ENCODE measurements at regions not wholly inside any gene's neighbourhood (a gene's known extent, or its start where the extent isn't known, plus 50 kb on each side); places are given as distances from the start of the nearest gene placed in this dataset.
"Not testable (repeated sequence)": the region's sequence is repeated elsewhere in the genome, so short reads cannot be mapped to it uniquely, and the experiment has no call there.

DNA sequence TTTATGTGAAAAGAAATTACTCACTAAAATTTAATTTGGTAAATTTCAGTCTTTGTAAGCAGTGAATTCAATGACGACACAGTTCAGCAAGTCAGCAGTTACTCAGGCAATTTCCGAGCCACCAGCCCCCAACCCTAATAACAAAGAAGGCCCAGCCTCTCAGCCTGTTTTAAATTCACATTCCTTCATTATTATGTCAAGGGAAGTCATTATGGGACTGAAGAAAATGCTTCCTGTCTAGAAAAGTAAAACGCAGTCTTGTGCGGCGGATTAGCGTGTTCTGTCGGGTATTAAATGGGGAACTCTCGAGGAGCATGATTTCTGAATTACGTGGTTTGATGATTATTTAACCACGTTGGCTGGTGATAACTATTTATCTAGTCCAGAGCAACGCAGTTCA lies 177.6 kb downstream of the AIPL1 start:
- DNase-seq (ENCODE audit: low spot score) = no peak

DNA sequence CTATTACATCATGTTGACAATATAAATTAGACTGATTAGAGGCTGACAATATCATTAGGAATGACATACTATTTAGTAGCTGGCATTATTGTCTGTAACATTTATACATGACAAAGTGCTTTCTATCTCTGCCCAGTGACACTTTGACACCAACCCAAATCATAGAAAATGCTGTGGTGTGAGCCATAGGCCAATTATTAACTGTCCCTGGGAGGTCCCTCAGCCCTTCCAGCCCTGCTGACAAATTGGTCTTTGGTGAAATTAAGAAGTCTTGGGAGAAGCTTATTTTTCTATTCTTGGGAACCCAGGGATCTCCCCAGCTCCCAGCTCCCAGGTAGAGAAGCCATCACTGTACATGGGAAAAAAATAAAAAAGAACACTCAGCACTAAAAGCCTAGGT lies 179.6 kb downstream of the AIPL1 start:
- DNase-seq (ENCODE audit: low spot score) = no peak

DNA sequence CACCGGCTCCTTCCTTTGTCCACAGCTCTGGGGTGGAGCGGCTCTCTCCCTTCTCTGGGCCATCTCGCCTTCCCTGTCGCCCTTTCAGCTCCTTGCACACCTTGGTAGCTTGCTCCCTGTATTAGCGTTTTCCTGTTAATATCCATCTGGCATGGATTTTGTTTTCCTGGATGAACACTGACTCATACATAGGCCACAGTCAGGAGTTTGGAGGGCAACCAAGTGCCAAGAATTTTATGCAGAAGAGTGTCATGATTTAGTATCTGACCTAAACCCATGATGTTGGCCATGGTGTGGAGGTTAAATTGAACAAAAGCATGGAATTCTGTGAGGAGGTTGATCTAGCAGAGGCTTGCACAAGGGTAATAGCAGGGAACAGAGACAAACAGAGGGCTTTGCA lies 180.9 kb downstream of the AIPL1 start:
- no peak for DNase-seq (ENCODE audit: low spot score)

DNA sequence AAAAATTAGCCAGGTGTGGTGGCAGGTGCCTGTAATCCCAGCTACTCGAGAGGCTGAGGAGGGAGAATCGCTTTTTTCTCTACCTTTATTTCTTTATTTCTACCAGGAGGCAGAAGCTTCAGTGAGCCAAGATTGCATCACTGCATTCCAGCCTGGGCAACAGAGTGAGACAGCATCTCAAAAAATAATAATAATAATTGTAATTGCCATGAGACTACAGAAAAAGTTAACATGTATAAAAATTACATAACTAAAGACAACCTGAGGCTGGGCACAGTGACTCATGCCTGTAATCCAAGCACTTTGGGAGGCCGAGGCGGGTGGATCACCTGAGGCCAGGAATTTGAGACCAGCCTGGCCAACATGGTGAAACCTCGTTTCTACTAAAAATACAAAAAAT lies 181.5 kb downstream of the WSCD1 start:
- not testable (repeated sequence) for DNase-seq (ENCODE audit: low spot score)

DNA sequence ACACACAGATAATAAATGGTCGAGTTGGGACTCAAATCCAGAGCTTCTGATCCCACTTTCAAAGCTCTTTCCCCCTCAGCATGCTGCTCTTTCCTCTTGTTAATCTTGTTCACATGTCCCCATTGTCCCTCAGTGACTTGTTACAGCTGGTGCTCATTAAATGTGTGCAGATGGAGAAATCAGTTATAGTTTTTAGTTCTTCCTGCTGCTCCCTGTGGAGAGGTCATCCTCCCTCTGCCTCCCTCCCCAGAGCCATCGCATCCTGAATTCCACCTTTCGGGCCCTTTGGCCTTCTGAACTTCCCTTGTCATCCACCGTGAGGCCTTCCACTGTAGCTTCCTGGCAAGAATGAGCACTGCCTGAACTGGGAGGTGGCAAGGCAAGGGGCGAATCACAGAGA lies 179.6 kb downstream of the WSCD1 start:
- DNase-seq (ENCODE audit: low spot score) = no peak

DNA sequence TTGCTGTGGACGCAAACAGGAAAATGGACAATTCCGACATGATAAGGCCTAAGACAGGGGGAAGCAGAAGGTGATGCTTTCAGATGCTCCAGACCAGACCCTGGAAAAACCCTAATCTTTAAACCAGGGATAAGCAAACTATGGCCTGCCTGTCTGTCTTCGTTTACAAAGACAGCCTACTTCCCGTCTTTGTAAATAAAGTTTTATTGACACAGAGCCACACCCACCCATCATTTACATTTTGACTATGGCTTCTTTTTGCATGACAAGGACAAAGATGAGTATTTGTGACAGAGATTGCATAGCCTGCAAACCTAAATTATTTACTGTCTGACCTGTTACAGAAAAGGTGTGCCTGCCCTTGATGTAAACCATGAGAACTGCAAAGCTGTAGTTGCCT lies 177.9 kb downstream of the WSCD1 start:
- DNase-seq (ENCODE audit: low spot score) = no peak

DNA sequence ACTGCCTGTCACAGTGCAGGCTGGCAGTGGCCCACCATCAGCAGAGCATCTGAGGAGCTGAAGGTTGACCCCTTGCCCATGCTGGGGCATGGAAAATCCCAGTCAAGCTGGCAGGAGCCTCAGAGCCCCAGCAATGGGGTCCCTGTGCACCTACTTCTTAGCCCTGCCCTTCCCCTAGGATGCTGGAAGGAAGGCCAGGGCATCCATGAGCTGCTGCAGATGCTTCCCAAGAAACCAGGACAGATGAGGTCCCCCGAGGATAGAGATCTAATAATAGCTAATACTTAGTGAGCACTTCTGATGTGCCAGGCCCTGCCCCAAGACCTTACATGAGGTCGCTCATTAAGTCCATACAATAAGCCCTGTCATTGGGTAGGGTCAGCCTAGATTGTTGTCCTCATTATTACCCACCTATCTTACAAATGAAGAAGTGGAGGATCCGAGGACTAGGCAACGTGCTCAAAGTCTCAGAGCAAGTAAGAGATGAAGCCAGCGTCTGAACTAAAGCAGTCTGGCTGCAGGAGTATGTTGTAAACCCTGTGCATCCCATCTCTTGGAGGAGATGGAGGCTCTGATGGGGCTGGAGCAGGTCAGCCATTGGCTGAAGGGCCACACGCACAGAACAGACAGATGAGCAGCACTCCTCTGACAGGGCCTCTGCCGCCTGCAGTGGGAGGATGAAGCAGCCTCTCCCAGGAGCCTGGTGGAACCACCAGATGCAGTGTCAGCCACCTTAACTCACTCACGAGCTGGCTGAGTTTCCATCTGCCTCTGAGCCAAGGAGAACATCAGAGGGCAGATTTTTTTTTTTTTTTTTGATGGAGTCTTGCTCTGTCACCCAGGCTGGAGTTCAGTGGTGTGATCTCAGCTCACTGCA lies 175.4 kb downstream of the WSCD1 start:
- DNase-seq (ENCODE audit: low spot score) = no peak

DNA sequence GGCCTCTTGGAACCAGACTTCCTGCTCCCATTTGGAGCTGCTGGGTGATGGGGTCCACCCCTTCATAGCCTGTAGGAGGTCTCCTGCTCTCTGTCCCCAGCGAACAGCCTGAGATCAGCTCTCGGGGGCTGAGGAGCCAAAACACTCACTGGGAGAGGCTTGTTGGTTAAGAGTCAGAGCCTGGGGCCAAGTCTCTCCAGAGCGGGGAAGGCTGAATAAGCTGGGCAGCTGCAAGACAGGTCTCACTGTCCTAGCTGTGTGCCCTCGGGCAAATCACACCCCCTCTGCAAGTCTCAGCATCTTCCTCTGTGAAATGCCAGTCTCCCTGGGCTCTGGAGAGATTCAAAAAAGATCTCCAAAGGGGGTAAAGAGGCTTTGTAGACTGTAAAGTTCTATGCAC lies 174.6 kb downstream of the WSCD1 start:
- DNase-seq (ENCODE audit: low spot score) = no peak

DNA sequence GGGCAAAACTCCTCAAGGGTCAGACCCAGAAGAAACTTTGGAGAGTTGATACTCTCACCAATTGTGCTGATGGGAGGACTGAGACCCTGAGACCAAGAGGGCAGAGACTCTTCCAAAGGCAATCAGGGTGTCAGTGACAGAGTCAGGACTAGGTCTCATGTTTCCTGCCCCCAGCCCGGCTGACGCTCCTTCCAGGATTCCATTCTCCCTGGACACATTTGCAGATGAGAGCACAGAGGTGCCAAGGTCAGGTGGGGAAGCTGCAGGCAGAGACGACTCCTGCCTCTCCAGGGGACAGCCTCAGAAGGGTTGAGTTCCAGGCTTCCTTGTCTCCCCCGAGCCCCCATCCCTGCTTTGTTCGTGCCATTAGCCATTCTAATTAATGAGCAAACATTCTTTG lies 174.1 kb downstream of the WSCD1 start:
- DNase-seq (ENCODE audit: low spot score) = no peak

DNA sequence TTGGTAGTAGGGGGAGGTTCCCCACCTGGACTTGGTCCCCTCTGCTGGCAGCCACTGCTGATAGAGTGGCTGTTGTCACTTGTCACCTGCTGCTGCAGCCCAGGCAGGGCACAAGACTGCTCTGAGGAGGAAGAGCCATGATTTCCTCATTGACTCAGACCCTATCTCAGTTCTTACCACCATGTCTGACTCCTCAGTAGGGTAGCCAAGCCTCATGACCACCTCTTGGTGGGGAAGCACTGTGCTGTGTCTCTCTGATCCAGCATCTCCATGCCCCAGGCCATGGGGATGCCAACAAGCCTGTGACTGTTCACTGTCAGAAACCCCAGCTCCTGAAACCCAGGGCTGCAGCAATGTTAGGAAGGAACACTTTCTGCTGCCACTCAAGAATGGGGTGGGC lies 173.0 kb downstream of the WSCD1 start:
- no peak for DNase-seq (ENCODE audit: low spot score)

DNA sequence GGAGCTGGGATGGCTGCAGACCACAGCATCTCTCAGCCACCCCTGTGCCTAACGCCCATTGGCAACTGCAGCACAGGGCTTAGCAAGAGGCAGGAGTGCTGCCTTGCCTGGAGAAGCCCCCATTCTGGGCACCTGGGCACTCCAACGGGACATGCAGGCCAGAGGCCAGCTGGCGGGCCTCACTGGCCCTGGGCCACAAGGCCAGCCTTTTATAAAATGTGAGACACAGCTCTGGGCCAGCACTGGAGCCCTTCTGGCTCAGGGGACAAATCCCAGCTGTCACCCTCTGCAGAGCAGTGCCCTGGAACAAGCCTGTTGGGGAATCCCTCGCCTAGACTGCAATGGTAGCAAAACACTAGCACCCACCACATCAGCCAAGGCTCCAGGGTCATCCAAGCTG lies 171.8 kb downstream of the WSCD1 start:
- DNase-seq (ENCODE audit: low spot score) = no peak

DNA sequence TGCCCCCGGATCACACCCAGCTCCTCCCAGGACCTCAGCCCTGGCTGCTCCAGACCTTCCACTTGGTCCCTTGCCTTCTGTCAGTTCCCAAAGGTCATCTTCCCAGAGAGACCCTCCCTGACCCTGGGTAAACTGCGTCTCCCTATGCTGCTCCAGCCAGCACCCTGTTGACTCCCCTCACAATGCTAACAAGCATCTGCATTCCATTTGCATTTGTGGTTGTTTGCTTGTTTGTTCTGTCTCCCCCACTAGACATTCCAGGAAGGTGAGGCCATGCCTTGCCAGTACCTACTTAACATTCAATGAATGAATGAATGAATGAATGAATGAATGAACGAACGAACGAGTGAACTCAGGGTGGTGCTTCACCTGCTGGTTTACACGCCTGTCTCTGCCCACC lies 171.2 kb downstream of the WSCD1 start:
- no peak for DNase-seq (ENCODE audit: low spot score)

DNA sequence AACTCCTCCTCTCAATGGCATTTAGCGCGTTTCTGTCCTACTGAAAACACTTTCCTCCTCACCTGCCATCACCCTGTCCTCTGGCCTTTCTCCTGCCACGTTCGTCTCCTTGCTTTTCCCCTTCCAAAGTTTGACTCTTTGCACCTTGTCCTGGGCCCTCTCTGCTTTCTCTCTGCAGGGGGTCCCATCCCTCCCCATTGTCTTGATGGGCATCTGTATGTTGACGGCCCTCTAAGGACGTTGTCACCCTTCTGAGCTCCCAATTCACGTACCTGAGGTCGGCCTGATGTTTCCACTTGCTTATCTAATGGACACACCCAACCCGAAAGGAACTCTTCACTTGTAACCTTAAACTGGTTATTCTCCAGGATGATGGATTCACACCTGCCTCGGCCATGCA lies 170.4 kb downstream of the WSCD1 start:
- DNase-seq (ENCODE audit: low spot score) = no peak

DNA sequence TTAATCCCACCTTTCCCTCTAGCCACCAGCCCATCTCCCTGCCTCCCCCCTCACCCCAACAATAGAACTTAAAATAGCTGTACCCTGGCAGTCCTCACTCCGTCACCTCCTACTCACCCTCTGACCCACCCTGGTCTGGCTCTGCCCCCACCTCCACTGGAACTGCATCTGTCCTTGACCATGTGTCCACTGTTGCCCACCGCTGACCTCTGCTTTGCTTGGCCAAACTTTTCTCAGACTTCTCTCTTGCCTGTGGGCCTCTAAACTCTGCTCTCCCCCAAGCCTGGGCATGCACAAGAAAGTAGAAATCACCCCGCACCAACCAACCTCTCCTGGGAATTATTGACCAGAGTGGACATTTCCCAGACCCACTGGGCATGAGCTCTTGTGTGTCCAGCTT lies 169.8 kb downstream of the WSCD1 start:
- DNase-seq (ENCODE audit: low spot score) = no peak

DNA sequence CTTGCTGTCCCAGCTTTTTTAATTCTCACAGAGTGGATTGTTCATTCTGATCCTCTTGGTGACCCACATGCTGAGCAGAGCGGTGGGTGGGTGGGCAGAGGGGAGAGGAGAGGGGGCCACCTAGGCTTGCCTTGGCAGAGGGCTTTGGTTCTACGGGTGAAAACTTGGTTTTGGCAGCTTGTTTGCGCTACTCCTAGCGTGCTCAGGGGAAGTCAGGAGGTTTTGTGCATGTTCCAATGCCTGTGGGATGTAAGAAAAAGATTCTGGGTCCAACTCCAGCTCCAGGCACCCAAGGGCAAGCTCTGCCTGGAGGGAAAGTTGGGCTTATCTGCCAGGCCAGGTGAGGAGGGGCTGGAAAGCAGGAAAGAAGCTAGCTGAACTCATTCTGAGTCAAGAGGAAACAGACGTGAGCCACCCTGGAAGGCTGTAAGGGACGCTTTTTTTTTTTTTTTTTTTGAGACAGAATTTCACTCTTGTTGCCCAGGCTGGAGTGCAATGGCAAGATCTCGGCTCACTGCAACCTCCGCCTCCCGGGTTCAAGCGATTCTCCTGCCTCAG lies 169.1 kb downstream of the WSCD1 start:
- no peak for DNase-seq (ENCODE audit: low spot score)

DNA sequence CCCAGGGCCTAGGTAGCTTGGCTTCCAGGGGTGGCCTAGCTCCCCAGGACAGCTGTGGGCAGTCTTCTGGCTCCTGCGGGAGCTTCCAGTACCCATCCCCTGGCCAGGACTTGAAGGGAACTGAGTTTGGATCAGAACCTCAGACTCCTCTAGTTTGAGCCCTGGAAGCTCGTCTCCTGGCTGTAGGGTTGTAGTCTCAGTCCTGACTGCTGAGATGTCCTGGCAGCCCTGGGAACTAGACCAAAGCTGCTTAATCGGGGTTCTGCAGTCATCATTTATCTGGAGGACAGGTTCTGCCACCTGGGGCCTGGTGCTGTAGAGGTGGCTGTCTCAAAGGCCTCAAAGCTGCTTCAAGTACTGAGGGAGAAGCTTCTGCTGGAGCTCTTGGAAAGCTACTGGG lies 163.7 kb downstream of the WSCD1 start:
- no peak for DNase-seq (ENCODE audit: low spot score)

DNA sequence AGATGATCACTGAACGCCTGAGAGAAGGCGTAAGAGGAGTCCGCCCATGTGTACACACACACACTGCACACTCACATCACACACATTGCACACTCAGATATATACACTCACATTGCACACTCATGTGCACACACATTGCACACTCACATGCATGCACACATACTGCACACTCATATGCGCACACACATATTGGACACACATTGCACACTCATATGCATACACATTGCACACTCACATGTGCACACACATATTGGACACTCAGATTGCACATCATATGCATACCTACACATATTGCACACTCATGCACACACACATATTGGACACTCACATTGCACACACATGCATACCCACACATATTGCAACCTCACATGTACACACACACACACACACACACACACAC lies 163.2 kb downstream of the WSCD1 start:
- no peak for DNase-seq (ENCODE audit: low spot score)

DNA sequence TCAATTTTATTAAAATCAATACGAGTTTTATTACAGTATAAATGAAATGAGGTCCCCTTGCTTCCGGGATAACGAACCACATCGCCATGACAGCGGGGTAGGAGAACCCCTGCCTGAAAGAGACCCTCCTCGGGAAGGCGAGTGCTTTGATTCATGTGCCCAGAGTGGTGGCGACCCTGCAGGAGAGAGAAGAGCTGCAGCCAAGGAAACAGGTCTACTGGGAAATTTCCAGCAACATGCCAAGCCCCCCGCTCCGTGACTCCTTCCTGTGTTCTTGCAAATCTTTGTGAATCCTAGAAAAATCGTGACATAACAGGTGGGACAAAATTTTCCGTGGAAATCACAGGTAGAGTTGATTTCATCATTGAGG lies 162.5 kb downstream of the WSCD1 start:
- DNase-seq (ENCODE audit: low spot score) = no peak

DNA sequence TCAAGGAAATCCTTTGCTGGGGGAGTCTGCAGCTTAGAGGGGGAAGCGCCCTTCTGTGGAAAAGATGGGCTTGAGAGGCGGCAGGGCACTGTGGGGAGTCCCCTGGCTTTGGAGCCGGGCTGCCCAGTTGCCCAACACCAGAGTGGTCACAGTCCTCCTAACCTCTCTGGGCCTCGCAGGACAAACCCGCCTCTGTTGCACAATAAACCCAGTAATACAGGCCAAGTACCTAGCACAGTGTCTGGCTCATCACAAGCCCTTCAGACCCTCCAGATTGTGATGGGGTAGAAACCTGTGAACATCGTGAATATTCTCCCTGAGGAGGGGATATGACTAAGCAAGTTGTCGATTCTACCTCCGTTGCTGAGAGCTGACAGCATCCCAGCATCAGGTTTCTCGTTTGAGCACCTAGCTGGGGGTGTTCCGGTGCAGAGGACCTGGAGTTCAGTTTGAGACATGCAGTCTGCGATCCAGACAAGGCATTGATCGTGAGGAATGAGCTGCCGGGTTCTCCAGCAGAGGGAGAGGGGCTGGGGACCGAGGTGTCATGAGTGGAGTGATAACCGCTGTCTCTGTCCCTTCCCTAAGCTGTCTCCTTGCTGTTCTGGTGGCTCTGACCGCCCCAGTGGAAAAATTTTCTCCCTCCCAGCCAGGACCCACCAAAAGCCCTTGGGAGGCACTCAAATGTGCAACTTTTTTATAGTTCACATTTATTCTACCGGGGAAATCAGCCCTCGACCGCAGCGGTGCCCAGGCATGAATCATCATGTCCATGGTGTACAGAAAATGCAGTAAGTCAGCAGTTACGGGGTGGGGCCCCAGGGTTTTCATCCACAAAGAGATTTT lies 161.9 kb downstream of the WSCD1 start:
- DNase-seq (ENCODE audit: low spot score) = no peak

DNA sequence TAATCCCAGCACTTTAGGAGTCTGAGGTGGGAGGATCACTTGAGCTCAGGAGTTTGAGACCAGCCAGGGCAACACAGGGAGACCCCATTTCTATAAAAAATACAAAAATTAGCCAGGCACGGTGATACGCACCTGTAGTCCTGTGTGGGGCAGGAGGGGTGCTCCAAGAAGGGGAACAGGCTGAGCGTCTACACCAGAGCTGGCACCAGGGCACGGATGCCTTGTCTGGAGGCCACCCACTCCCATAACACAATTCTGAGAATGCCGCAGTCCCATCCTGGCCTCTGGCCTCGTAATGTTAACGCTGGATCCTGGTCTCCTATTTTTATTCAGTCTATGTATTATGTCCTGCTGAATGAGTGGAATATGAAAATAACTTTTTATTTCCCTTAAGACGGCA lies 161.3 kb downstream of the WSCD1 start:
- DNase-seq (ENCODE audit: low spot score) = no peak

DNA sequence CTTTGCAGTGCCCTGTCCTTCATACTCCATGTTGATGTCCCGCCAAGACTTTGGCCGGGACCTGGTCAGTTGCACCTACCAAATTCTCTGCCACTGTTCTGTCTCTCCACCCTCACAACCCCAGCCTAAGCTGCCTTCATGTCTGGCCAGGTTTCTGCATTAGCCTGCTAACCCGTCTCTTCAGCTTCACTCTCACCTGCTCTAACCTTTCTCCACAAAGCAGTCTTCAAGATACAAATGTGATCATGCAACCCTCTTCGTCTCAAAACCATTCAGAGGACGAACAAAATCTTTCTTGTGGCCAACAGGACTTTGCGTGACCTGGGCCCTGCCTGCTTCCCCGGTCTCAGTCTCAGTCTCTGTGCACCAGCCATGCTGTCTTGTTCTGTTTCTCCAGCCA lies 148.2 kb downstream of the WSCD1 start:
- no peak for DNase-seq (ENCODE audit: low spot score)

DNA sequence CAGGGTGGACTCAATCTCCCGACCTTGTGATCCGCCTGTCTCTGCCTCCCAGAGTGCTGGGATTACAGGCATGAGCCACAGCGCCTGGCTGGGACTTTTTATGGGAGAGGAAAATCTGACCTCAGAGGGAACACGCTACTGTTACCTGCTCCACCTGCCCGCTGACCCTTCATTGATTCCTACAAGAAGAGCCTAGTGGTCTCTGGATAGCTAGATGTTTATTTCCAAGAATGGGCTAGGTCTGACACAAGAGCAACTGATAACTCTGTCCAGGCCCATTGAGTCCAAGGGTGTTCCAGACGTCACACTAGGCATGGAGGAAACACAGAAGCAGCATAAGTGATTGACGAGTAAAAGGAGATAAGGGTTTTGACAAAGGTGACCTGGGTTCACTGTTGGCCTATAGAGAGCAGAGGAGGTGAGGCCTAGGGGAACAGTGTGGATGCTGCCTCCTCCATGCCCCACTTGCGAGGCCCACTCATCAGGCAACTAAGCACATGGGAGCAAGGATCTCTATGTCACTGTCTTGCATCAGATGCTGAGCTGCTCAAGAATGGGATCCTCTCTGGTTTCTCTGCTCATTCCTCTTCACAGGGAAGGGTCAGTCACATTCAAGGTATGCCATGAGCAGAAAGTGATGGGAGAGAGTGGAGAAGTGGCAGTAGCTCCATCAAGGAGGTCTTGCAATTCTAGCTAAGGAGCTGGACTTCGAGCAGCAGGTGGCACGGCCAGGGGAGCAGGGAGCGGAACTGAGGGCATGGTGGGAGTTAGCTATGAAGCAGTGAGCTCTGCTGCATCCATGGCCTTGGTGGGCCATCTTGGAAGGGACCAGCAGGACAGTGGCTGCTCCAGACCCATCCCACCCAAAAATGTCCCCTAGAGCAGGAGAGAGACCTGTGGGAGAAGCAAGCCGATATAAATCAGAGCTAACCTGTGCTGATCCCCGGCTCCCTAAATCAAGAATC lies 145.2 kb downstream of the WSCD1 start:
- DNase-seq (ENCODE audit: low spot score) = no peak
